Keratinocyte (primary cell): ENCODE measurements at regions not wholly inside any gene's neighbourhood (a gene's known extent, or its start where the extent isn't known, plus 50 kb on each side); places are given as distances from the start of the nearest gene placed in this dataset.

Experiments used
- DNase-seq: peaks from one replicate; pipeline ENCODE4 v3.0.0-alpha.2; 2011; ENCODE audit warnings: low read depth, missing footprints, low spot score
- FAIRE-seq: peaks from 2 replicates; lab custom pipeline; 2011; peaks lifted over from hg19 to GRCh38; lab: Jason Lieb, UNC
- H2AFZ ChIP-seq: 2 replicates; pipeline ENCODE4 v1.6.0; 2012; ENCODE audit warnings: low read length, control low read depth, inconsistent platforms; ENCODE audit not compliant: control insufficient read depth
- H3K27ac ChIP-seq: 2 replicates; pipeline ENCODE4 v1.5.1; 2011; ENCODE audit warnings: low read length; ENCODE audit not compliant: control insufficient read depth, insufficient read depth
- H3K27me3 ChIP-seq: 3 replicates; pipeline ENCODE4 v1.6.0; 2011; ENCODE audit warnings: low read length; ENCODE audit not compliant: control insufficient read depth, insufficient read depth; ENCODE audit errors: extremely low read depth
- H3K36me3 ChIP-seq, 2 experiments: 2 replicates in 1 of 2; 3 replicates in 1 of 2; pipeline ENCODE4 v1.5.1; 2011; ENCODE audit warnings: low read length in 2 of 2, mild to moderate bottlenecking in 1 of 2; ENCODE audit not compliant: control insufficient read depth in 2 of 2, insufficient read depth in 2 of 2; ENCODE audit errors: extremely low read depth in 1 of 2
- H3K4me1 ChIP-seq: 3 replicates; pipeline ENCODE4 v1.5.1; 2011; ENCODE audit warnings: low read length; ENCODE audit not compliant: control insufficient read depth, insufficient read depth; ENCODE audit errors: extremely low read depth
- H3K4me2 ChIP-seq: 3 replicates; pipeline ENCODE4 v1.6.0; 2011; ENCODE audit warnings: low read depth, low read length; ENCODE audit not compliant: control insufficient read depth, insufficient read depth; ENCODE audit errors: extremely low read depth
- H3K4me3 ChIP-seq, 3 experiments: fragments of 200-600 bp in 1 of 3; sonication (generic) in 1 of 3; 2 replicates in 2 of 3; 3 replicates in 1 of 3; pipeline ENCODE4 v1.5.1; 2011 to 2016; ENCODE audit warnings: low read length in 3 of 3, mild to moderate bottlenecking in 3 of 3, control low read depth in 2 of 3, inconsistent platforms in 1 of 3, low read depth in 1 of 3, mixed read lengths in 1 of 3, mixed run types in 1 of 3, moderate library complexity in 1 of 3; ENCODE audit not compliant: control insufficient read depth in 2 of 3, insufficient read depth in 2 of 3; ENCODE audit errors: extremely low read depth in 1 of 3
- H3K79me2 ChIP-seq: 2 replicates; pipeline ENCODE4 v1.6.0; 2012; ENCODE audit warnings: low read length; ENCODE audit not compliant: control insufficient read depth, insufficient read depth
- H3K9ac ChIP-seq: 3 replicates; pipeline ENCODE4 v1.6.0; 2011; ENCODE audit warnings: low read length; ENCODE audit not compliant: control insufficient read depth, insufficient read depth; ENCODE audit errors: extremely low read depth
- H3K9me1 ChIP-seq: 3 replicates; pipeline ENCODE4 v1.6.0; 2011; ENCODE audit warnings: low read length; ENCODE audit not compliant: control insufficient read depth, insufficient read depth; ENCODE audit errors: extremely low read depth
- H3K9me3 ChIP-seq: 2 replicates; pipeline ENCODE4 v1.5.1; 2012; ENCODE audit warnings: low read depth, low read length; ENCODE audit not compliant: control insufficient read depth
- H4K20me1 ChIP-seq: 3 replicates; pipeline ENCODE4 v1.6.0; 2011; ENCODE audit warnings: low read length; ENCODE audit not compliant: control insufficient read depth, insufficient read depth; ENCODE audit errors: extremely low read depth
- EZH2 ChIP-seq: IDR thresholded peaks from one replicate; pipeline ENCODE4 v1.6.1; 2012; ENCODE audit warnings: inconsistent platforms, mild to moderate bottlenecking, low read length, moderate library complexity
- dilution Hi-C: fragments of 300-500 bp; cut with MboI; formaldehyde crosslinking; loops from one replicate; pipeline ENCODE4 v1.7.0; 2020; ENCODE audit warnings: low sequenced_read_pairs; ENCODE audit not compliant: extremely low pct_ligation_motif_present
- TF ChIP-seq, protein P1 (sequence below), 3 experiments: IDR thresholded peaks in 1 of 3; conservative IDR thresholded peaks in 1 of 3; optimal IDR thresholded peaks in 1 of 3; 2 replicates in 2 of 3; 3 replicates in 1 of 3; pipeline versions ENCODE3 to v1.5.1; 2011; ENCODE audit warnings: low read length in 3 of 3, mild to moderate bottlenecking in 3 of 3, moderate library complexity in 2 of 3, control low read depth in 1 of 3, inconsistent platforms in 1 of 3; ENCODE audit not compliant: insufficient read depth in 2 of 3; ENCODE audit errors: extremely low read depth in 1 of 3

GRCh38 chr2:236859908-236860307, 225.8 kb upstream of the COPS8 start:
- H3K9ac ChIP-seq = no peak overlapping the region
- DNase-seq (no peak), FAIRE-seq (peak; percentile 39)
- peak overlapping the region; percentile 40 for H2AFZ ChIP-seq
- peaks cover 3% of the 10 kb centered on the region for H3K9me1 ChIP-seq
- H3K27me3 ChIP-seq = no peaks in the 10 kb centered on the region
- H3K4me3 ChIP-seq = no peak overlapping the region
- no peaks in the 10 kb centered on the region for H3K79me2 ChIP-seq
- no peak overlapping the region for H3K4me2 ChIP-seq
- no peaks in the 10 kb centered on the region for H4K20me1 ChIP-seq
- no peak for TF ChIP-seq EZH2
- TF ChIP-seq, protein P1, sequence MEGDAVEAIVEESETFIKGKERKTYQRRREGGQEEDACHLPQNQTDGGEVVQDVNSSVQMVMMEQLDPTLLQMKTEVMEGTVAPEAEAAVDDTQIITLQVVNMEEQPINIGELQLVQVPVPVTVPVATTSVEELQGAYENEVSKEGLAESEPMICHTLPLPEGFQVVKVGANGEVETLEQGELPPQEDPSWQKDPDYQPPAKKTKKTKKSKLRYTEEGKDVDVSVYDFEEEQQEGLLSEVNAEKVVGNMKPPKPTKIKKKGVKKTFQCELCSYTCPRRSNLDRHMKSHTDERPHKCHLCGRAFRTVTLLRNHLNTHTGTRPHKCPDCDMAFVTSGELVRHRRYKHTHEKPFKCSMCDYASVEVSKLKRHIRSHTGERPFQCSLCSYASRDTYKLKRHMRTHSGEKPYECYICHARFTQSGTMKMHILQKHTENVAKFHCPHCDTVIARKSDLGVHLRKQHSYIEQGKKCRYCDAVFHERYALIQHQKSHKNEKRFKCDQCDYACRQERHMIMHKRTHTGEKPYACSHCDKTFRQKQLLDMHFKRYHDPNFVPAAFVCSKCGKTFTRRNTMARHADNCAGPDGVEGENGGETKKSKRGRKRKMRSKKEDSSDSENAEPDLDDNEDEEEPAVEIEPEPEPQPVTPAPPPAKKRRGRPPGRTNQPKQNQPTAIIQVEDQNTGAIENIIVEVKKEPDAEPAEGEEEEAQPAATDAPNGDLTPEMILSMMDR (optimal IDR thresholded peaks at IDR 0.05 in 1 of 3, IDR thresholded peaks at IDR 0.05 in 1 of 3, conservative IDR thresholded peaks at IDR 0.05 in 1 of 3; ENCODE audit: extremely low read depth in 1 of 3, insufficient read depth in 2 of 3, low read length in 3 of 3) = no peak
- H3K9me3 ChIP-seq = no peaks in the 10 kb centered on the region
- dilution Hi-C loops = no loop called here
- no peak overlapping the region for H3K27ac ChIP-seq
- H3K4me1 ChIP-seq = peaks cover 23% of the 10 kb centered on the region
- H3K36me3 ChIP-seq = no peaks in the 10 kb centered on the region

- Histone ChIP-seq H3K4me3 (no peak overlapping the region), H3K27me3 (no peaks in the 10 kb centered on the region)
- FAIRE-seq = no peak
Observed at GRCh38 chr2:236861196-236861875, 224.4 kb upstream of the COPS8 start.

More at GRCh38 chr2:236861196-236861875, 224.4 kb upstream of the COPS8 start:
- Histone ChIP-seq H4K20me1 (no peaks in the 10 kb centered on the region), H3K79me2 (no peaks in the 10 kb centered on the region), H3K4me2 (no peak overlapping the region), H3K9me1 (peaks cover 3% of the 10 kb centered on the region), H3K4me1 (peaks cover 21% of the 10 kb centered on the region), H3K27ac (no peak overlapping the region), H3K36me3 (no peaks in the 10 kb centered on the region), H3K9ac (no peak overlapping the region), H2AFZ (no peak overlapping the region), H3K9me3 (no peaks in the 10 kb centered on the region)
- dilution Hi-C loops = no loop called here
- no peak for DNase-seq
- TF ChIP-seq, protein P1 (optimal IDR thresholded peaks at IDR 0.05 in 1 of 3, IDR thresholded peaks at IDR 0.05 in 1 of 3, conservative IDR thresholded peaks at IDR 0.05 in 1 of 3; ENCODE audit: extremely low read depth in 1 of 3, insufficient read depth in 2 of 3, low read length in 3 of 3) = no peak
- no peak for TF ChIP-seq EZH2
